ENCODE measurements at regions not wholly inside any gene's neighbourhood (a gene's known extent, or its start where the extent isn't known, plus 50 kb on each side); places are given as distances from the start of the nearest gene placed in this dataset.

DNA sequence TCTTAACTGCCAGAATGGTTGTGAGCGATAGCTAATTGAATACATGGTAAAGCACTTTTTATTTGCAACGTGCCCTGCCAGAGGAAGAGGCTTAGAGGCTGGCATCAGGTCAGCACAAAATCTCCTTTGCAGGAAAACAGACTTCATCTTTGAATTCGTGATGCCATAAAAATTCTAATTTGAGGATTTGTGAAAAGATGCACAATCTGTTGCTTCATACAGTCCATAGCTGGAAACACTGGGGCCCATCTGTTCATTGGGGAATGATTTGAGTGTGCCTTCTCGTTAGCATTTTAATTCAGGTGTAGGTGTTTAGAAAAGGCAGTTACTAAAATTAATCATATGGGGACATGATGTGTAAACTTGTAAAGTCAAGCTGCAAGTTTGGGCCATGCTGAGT, 876.0 kb downstream of the SLC4A3 start:
- Mint-ChIP-seq H3K27me3 (no peaks in the 10 kb centered on the region), H3K4me3 (no peak overlapping the region), H3K9me3 (peaks cover 2% of the 10 kb centered on the region), H3K4me1 (no peaks in the 10 kb centered on the region), H3K27ac (no peak overlapping the region), H3K36me3 (ENCODE audit: low read depth) (no peaks in the 10 kb centered on the region)
- TF ChIP-seq, protein P1, sequence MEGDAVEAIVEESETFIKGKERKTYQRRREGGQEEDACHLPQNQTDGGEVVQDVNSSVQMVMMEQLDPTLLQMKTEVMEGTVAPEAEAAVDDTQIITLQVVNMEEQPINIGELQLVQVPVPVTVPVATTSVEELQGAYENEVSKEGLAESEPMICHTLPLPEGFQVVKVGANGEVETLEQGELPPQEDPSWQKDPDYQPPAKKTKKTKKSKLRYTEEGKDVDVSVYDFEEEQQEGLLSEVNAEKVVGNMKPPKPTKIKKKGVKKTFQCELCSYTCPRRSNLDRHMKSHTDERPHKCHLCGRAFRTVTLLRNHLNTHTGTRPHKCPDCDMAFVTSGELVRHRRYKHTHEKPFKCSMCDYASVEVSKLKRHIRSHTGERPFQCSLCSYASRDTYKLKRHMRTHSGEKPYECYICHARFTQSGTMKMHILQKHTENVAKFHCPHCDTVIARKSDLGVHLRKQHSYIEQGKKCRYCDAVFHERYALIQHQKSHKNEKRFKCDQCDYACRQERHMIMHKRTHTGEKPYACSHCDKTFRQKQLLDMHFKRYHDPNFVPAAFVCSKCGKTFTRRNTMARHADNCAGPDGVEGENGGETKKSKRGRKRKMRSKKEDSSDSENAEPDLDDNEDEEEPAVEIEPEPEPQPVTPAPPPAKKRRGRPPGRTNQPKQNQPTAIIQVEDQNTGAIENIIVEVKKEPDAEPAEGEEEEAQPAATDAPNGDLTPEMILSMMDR (IDR thresholded peaks at IDR 0.05): no peak
- POLR2A ChIA-PET: no interaction called here
- intact Hi-C loops (cut with micrococcal nuclease): no loop called here
- CTCF ChIA-PET: no interaction called here
- no peak for ATAC-seq (ENCODE audit: low read depth)
- no peak for DNase-seq

DNA sequence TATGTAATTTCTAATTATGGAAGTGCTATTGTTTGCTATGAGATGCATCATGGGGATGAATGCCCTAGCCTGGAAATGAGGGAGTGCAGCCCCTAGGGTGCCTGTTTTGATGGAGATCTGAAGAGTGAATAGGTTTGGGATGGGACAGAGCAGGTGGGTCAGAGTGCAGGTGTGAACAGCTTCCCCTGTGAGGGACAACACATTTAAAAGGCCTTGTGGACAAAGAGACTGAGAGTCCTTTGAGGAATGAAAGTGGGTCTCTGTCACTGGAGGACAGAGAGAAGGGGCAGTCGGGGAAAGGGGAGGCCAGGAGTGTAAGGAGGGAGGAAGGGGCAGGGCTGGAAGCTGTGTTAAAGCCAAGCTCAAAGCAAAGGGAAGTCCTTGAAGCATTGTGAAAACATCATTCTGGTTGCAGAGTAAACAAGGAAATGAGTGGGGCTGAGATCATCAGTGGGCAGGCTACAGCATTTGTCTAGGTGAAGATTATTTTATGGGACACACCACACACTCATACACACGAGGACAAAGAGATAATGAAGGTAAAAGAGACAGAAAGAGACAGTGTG, 877.6 kb downstream of the SLC4A3 start:
- H3K27me3 Mint-ChIP-seq: no peaks in the 10 kb centered on the region
- TF ChIP-seq, protein P1 (IDR thresholded peaks at IDR 0.05): no peak
- no peaks in the 10 kb centered on the region for H3K4me1 Mint-ChIP-seq
- no peaks in the 10 kb centered on the region for H3K36me3 Mint-ChIP-seq (ENCODE audit: low read depth)
- no peak overlapping the region for H3K4me3 Mint-ChIP-seq
- no peak overlapping the region for H3K27ac Mint-ChIP-seq
- ChIA-PET CTCF (no interaction called here), POLR2A (no interaction called here)
- ATAC-seq (ENCODE audit: low read depth) (no peak), DNase-seq (no peak)
- peaks cover 2% of the 10 kb centered on the region for H3K9me3 Mint-ChIP-seq
- intact Hi-C loops (cut with micrococcal nuclease): no loop called here

DNA sequence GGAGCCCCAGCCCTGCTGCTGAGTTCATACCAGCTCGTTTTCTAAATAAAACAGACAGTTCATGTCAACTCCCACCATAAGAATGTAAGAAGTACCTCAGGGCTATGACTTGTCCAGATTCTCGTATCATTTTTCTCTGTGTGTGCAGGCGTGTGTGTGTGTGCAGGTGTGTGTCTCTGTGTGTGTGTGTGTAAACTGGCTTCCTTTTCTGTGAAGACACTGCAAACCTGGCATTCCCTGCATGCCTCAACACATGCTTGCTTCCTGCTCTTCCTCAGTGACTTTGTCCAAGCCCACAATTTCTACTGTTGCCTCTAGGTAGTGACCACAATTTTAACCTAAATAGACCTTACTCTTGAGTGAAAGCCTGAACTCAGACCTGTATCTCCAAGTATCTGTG, 879.0 kb downstream of the SLC4A3 start:
- POLR2A ChIA-PET: no interaction called here
- CTCF ChIA-PET: no interaction called here
- DNase-seq: no peak
- no peaks in the 10 kb centered on the region for H3K36me3 Mint-ChIP-seq (ENCODE audit: low read depth)
- TF ChIP-seq, protein P1 (IDR thresholded peaks at IDR 0.05): no peak
- no peak for ATAC-seq (ENCODE audit: low read depth)
- no peak overlapping the region for H3K4me3 Mint-ChIP-seq
- intact Hi-C loops (cut with micrococcal nuclease): no loop called here
- H3K27me3 Mint-ChIP-seq: no peaks in the 10 kb centered on the region
- peaks cover 2% of the 10 kb centered on the region for H3K9me3 Mint-ChIP-seq
- no peak overlapping the region for H3K27ac Mint-ChIP-seq
- H3K4me1 Mint-ChIP-seq: no peaks in the 10 kb centered on the region

DNA sequence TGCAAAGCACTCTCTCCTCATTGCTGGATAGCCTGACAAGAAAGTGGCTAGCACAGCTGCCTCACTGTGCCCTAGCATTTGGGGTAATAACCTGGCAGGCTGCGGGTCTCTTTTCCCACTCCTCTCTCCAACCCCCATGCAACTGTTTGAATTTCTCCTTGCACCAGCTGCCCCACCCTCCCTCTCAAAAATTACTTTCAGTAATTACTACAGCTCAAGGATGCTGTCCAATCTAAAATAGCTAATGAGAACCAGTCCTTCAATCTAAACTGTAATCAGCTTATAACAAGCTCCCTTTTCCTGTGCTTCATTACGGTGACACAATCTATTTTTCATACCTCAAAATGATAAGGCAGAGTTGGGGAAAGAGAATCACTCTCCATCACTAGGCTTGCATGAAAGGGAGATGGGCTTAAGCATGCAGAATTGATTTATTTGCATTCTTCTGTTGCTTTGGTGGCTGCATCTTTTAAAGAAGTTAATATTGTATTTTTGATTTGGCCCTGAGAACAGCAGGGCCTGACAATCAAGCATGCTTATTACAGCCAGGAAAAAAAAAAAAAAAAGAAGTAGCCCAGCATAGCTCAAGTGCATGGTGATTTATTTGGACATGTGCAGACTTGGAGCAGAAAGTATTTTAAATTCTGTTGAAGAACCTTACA, 881.8 kb downstream of the SLC4A3 start:
- POLR2A ChIA-PET: no interaction called here
- ATAC-seq (ENCODE audit: low read depth): no peak
- Mint-ChIP-seq H3K27ac (no peak overlapping the region), H3K27me3 (no peaks in the 10 kb centered on the region), H3K4me1 (no peaks in the 10 kb centered on the region), H3K36me3 (ENCODE audit: low read depth) (no peaks in the 10 kb centered on the region), H3K4me3 (no peak overlapping the region), H3K9me3 (peaks cover 4% of the 10 kb centered on the region)
- no peak for DNase-seq
- TF ChIP-seq, protein P1 (IDR thresholded peaks at IDR 0.05): no peak
- CTCF ChIA-PET: no interaction called here
- intact Hi-C loops (cut with micrococcal nuclease): no loop called here

DNA sequence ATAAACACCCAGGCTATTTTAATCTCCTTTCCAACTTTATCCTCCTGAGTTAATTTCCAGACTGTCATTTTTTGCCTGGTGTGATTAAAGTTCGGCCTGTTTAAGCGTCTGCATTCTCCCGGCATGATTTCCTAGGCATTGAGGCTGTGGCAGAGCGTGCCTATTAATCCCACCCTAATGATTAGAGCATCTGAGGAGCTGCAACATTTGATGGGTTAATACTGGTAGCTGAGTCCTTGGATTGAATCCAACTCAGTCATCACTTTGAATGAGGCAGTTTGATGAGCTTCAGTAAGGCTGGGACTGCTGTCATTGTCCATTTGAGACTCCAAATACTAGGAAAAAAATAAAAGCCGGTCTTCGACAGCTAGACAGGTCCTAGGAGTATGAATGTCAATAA, 882.5 kb downstream of the SLC4A3 start:
- TF ChIP-seq, protein P1 (IDR thresholded peaks at IDR 0.05): no peak
- intact Hi-C loops (cut with micrococcal nuclease): no loop called here

More for the DNA sequence above, 882.5 kb downstream of the SLC4A3 start:
- ChIA-PET POLR2A (no interaction called here), CTCF (no interaction called here)
- Mint-ChIP-seq H3K9me3 (peaks cover 4% of the 10 kb centered on the region), H3K4me1 (no peaks in the 10 kb centered on the region), H3K27me3 (no peaks in the 10 kb centered on the region), H3K27ac (no peak overlapping the region), H3K36me3 (ENCODE audit: low read depth) (no peaks in the 10 kb centered on the region), H3K4me3 (no peak overlapping the region)
- no peak for ATAC-seq (ENCODE audit: low read depth)
- no peak for DNase-seq
